ENCODE measurements at regions not wholly inside any gene's neighbourhood (a gene's known extent, or its start where the extent isn't known, plus 50 kb on each side); places are given as distances from the start of the nearest gene placed in this dataset.

GRCh38 chr9:82721593-82721992 is 341.3 kb downstream of the RASEF start:
- TF ChIP-seq CTCF (IDR thresholded peaks at IDR 0.05; ENCODE audit: insufficient read depth, low read length, poor library complexity, severe bottlenecking) (no peak), EZH2phosphoT487 (conservative IDR thresholded peaks at IDR 0.05; ENCODE audit: low read length) (no peak)
